GM12878 (cell line): ENCODE measurements at regions not wholly inside any gene's neighbourhood (a gene's known extent, or its start where the extent isn't known, plus 50 kb on each side); places are given as distances from the start of the nearest gene placed in this dataset.

Experiments
- CBFB ChIP-seq: IDR thresholded peaks from 2 replicates; pipeline ENCODE4 v1.6.1; 2016; ENCODE audit warnings: antibody characterized with exemption, low read depth
- HDGF ChIP-seq: fragments of 450-650 bp; IDR thresholded peaks from 2 replicates; pipeline ENCODE4 v1.6.1; 2016; ENCODE audit warnings: antibody characterized with exemption
- POLR2A ChIP-seq: IDR thresholded peaks from 2 replicates; pipeline ENCODE4 v1.6.1; 2011; ENCODE audit warnings: low read depth, mild to moderate bottlenecking, low read length
- SPI1 ChIP-seq: IDR thresholded peaks from 2 replicates; pipeline ENCODE4 v1.6.1; 2011; ENCODE audit warnings: low read depth, mild to moderate bottlenecking, low read length, moderate library complexity, borderline replicate concordance; ENCODE audit not compliant: insufficient read depth
- ZNF274 ChIP-seq: IDR thresholded peaks from one replicate; pipeline ENCODE4 v1.8.0; 2011; ENCODE audit not compliant: insufficient read length, insufficient read depth
- TF ChIP-seq, protein P1 (sequence below), 3 experiments: IDR thresholded peaks in 2 of 3; conservative IDR thresholded peaks in 1 of 3; 2 replicates each; pipeline ENCODE4 v1.5.1; 2011; ENCODE audit warnings: low read depth in 3 of 3, low read length in 3 of 3, mild to moderate bottlenecking in 3 of 3, control low read depth in 2 of 3, moderate library complexity in 2 of 3, inconsistent platforms in 1 of 3, mixed read lengths in 1 of 3; ENCODE audit not compliant: control insufficient read depth in 2 of 3, insufficient read depth in 1 of 3; ENCODE audit errors: extremely low read depth in 1 of 3
- TF ChIP-seq, protein P2 (sequence below): fragments of 150-350 bp; IDR thresholded peaks from 2 replicates; pipeline ENCODE4 v1.6.1; 2016; ENCODE audit warnings: low read depth, low read length

DNA sequence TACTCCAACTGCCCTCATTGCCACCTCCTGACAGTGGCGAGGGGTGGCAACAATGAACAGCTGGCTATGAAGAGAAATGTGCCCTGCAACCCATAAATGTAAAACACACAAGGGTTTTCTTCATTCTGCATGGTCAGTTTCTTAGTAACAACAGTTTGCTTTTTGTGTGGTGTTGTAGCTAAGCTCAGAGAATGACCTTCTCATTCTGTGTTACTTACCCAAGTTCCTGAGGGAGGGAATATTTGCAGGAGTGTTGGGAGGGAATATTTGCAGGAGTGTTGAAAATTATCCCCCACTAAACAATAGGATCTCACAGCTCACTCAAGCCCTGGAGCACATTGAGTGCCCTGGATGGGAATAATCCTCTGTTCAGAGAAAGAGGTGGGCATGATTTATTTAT lies 456.4 kb upstream of the CDH4 start:
- TF ChIP-seq SPI1 (no peak), CBFB (no peak), POLR2A (no peak), HDGF (no peak), ZNF274 (no peak)
- TF ChIP-seq, protein P1, sequence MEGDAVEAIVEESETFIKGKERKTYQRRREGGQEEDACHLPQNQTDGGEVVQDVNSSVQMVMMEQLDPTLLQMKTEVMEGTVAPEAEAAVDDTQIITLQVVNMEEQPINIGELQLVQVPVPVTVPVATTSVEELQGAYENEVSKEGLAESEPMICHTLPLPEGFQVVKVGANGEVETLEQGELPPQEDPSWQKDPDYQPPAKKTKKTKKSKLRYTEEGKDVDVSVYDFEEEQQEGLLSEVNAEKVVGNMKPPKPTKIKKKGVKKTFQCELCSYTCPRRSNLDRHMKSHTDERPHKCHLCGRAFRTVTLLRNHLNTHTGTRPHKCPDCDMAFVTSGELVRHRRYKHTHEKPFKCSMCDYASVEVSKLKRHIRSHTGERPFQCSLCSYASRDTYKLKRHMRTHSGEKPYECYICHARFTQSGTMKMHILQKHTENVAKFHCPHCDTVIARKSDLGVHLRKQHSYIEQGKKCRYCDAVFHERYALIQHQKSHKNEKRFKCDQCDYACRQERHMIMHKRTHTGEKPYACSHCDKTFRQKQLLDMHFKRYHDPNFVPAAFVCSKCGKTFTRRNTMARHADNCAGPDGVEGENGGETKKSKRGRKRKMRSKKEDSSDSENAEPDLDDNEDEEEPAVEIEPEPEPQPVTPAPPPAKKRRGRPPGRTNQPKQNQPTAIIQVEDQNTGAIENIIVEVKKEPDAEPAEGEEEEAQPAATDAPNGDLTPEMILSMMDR (IDR thresholded peaks at IDR 0.05 in 2 of 3, conservative IDR thresholded peaks at IDR 0.05 in 1 of 3; ENCODE audit: control insufficient read depth in 2 of 3, extremely low read depth in 1 of 3, insufficient read depth in 1 of 3, low read depth in 3 of 3, low read length in 3 of 3), result no peak
- TF ChIP-seq, protein P2, sequence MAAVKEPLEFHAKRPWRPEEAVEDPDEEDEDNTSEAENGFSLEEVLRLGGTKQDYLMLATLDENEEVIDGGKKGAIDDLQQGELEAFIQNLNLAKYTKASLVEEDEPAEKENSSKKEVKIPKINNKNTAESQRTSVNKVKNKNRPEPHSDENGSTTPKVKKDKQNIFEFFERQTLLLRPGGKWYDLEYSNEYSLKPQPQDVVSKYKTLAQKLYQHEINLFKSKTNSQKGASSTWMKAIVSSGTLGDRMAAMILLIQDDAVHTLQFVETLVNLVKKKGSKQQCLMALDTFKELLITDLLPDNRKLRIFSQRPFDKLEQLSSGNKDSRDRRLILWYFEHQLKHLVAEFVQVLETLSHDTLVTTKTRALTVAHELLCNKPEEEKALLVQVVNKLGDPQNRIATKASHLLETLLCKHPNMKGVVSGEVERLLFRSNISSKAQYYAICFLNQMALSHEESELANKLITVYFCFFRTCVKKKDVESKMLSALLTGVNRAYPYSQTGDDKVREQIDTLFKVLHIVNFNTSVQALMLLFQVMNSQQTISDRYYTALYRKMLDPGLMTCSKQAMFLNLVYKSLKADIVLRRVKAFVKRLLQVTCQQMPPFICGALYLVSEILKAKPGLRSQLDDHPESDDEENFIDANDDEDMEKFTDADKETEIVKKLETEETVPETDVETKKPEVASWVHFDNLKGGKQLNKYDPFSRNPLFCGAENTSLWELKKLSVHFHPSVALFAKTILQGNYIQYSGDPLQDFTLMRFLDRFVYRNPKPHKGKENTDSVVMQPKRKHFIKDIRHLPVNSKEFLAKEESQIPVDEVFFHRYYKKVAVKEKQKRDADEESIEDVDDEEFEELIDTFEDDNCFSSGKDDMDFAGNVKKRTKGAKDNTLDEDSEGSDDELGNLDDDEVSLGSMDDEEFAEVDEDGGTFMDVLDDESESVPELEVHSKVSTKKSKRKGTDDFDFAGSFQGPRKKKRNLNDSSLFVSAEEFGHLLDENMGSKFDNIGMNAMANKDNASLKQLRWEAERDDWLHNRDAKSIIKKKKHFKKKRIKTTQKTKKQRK, result no peak
